ENCODE measurements at regions not wholly inside any gene's neighbourhood (a gene's known extent, or its start where the extent isn't known, plus 50 kb on each side); places are given as distances from the start of the nearest gene placed in this dataset.
"Not testable (repeated sequence)": the region's sequence is repeated elsewhere in the genome, so short reads cannot be mapped to it uniquely, and the experiment has no call there.

DNA sequence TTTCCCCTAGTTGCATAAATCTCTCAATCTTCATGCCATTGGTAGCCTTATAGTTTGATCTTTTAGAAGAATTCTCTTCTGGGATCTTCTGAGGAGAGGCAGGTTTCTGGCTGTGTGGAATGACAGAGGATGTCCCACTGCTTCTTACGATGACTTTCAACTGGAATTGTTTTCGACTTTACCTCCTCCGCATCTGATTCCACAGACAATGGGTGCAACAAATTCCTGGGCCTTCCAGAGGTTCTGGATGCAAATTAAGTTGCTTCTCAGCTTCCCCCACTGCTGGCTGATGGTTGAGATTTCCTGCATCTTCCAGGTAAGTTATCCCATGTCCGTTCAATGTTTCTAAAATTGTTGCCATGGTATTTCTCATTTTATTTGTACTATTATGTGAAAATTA is 142.3 kb upstream of the TSC22D1 start:
- H3K9me3 Mint-ChIP-seq, result no peaks in the 10 kb centered on the region
- no peak overlapping the region for H3K27ac Mint-ChIP-seq
- H3K4me3 Mint-ChIP-seq (ENCODE audit: low read depth), result no peak overlapping the region
- H3K36me3 Mint-ChIP-seq (ENCODE audit: low read depth), result no peaks in the 10 kb centered on the region
- intact Hi-C loops (cut with micrococcal nuclease), result no loop called here
- H3K4me1 Mint-ChIP-seq (ENCODE audit: low read depth), result no peaks in the 10 kb centered on the region
- peaks cover 6% of the 10 kb centered on the region for H3K27me3 Mint-ChIP-seq (ENCODE audit: low read depth)
- DNase-seq (ENCODE audit: low spot score), result no peak

DNA sequence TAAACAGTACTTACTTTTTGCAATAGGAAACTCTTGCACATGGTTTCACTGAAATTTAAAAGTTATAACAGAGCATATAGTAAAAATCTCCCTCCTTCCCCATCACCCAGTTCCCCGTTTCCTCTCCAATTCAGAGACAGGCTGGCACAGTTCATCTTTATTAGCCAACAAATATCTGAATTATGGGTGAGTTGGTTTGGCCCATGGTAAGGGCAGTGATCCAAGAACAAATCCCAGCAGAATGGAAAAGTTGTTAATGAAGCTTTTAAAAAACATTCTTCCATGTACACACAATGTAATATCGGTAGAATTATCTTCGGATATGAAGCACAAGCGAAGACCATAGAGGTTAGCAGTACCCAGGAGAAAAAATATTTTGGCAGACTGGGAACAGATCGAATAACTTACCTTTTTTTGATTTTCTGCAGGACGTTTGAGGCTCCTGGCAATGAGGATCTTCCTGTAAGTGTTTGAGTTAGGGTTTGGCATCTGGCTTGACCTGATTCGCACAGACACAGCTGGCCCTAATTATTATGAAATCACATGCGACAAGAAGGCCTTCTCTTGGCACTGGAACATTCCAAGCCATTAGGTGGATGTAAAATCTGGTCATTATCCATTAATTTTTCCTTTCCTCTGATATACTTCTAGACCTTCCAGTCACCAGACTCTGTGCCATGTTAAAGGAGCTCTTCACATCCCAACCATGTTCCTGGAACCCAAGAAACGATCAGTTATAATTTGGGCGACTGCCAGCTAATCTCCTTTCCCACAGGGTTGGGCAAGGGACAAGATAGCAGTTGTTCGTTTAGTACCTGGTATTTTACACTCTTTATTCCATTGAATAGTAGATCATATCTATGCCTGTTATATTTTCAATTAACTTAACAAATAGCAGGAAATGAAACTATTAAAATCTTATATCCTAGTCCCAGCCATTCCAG is 139.4 kb upstream of the TSC22D1 start:
- DNase-seq (ENCODE audit: low spot score), result no peak
- H3K27ac Mint-ChIP-seq, result no peak overlapping the region
- peaks cover 6% of the 10 kb centered on the region for H3K27me3 Mint-ChIP-seq (ENCODE audit: low read depth)
- no peaks in the 10 kb centered on the region for H3K9me3 Mint-ChIP-seq
- H3K4me1 Mint-ChIP-seq (ENCODE audit: low read depth), result peaks cover 6% of the 10 kb centered on the region
- H3K36me3 Mint-ChIP-seq (ENCODE audit: low read depth), result no peaks in the 10 kb centered on the region
- H3K4me3 Mint-ChIP-seq (ENCODE audit: low read depth), result no peak overlapping the region
- intact Hi-C loops (cut with micrococcal nuclease), result no loop called here

DNA sequence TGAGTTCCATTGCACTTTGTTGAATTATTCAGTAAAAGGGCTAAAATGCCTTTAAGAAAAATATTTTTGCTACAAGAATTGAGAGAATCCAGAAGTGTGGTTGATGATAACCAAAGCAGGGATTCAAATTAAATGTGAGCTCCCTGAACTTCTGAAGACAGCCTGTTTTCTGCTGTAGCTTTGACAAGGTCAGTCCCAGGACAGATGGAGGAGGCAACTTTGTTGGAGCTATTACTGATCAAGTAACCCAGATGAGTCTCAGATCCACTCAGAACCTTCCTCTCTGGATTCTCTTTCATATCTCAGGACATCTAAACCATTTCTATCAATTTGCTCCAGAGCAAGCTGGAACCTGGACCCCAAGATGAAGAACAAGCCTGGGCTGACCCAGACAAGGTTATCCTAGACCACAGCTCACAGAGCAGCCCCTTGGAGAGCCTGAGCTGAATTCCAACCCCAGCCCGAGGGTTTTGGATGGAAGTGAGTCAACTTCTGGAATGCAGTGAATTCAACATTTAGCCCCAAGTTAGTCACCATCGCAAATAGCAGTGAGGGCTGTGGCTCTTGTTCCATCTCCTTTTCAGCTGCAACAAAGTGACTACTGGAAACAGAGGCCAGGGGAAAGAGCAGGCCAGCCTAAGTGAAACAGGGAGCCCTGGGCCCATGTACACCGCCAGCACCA is 137.8 kb upstream of the TSC22D1 start:
- DNase-seq (ENCODE audit: low spot score), result no peak
- H3K4me3 Mint-ChIP-seq (ENCODE audit: low read depth), result no peak overlapping the region
- H3K4me1 Mint-ChIP-seq (ENCODE audit: low read depth), result peaks cover 8% of the 10 kb centered on the region
- no peaks in the 10 kb centered on the region for H3K36me3 Mint-ChIP-seq (ENCODE audit: low read depth)
- intact Hi-C loops (cut with micrococcal nuclease), result loop anchor here (5.0 kb wide), 2 partner anchors 53 to 103 kb away; no protein-coding TSS in a partner anchor
- H3K9me3 Mint-ChIP-seq, result no peaks in the 10 kb centered on the region
- H3K27ac Mint-ChIP-seq, result no peak overlapping the region
- peaks cover 10% of the 10 kb centered on the region for H3K27me3 Mint-ChIP-seq (ENCODE audit: low read depth)

DNA sequence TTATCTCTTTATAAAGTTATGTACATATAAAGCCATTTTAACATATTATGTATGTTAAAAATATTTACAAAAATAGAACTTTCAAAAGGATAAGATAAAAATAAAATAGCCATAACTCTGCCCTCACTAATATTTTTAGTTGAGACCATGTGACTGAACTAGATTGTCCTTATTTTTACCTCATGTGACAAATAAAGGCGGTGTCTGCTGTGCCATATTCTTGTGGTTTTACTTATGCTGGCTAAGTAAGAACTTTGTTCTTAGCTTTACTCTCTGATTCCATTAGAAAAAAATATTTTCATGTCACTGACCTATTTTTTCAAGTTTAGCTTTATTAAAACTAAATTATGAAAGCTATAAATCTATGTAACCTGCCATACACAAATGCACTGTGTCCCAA is 135.6 kb upstream of the TSC22D1 start:
- Mint-ChIP-seq H3K4me3 (ENCODE audit: low read depth) (no peak overlapping the region), H3K9me3 (no peaks in the 10 kb centered on the region), H3K36me3 (ENCODE audit: low read depth) (no peaks in the 10 kb centered on the region), H3K27me3 (ENCODE audit: low read depth) (peaks cover 14% of the 10 kb centered on the region), H3K4me1 (ENCODE audit: low read depth) (peaks cover 8% of the 10 kb centered on the region), H3K27ac (no peak overlapping the region)
- intact Hi-C loops (cut with micrococcal nuclease), result loop anchor here (2.0 to 5.0 kb wide), 3 partner anchors 56 to 135 kb away; partner anchors contain the start of gene TSC22D1
- no peak for DNase-seq (ENCODE audit: low spot score)

DNA sequence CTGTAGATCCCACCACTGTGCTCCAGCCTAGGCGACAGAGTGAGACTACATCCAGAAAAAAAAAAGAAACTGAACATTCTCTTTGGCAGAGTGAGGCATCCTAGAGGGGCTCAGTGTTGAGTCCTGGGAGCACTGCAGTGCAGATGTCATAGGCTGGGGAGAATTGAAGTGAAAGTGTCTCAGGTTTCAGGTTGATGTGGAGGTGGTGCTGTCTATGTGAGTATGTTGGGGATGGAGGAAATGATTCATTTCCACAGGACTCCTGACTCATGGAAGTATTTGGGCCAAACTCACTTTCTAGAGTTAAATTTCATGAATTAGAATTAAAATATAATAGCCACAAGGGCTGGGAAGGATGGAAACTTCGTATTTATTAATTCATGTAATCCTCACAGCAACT is 134.4 kb upstream of the TSC22D1 start:
- no peak for DNase-seq (ENCODE audit: low spot score)
- no peak overlapping the region for H3K4me3 Mint-ChIP-seq (ENCODE audit: low read depth)
- H3K9me3 Mint-ChIP-seq, result no peaks in the 10 kb centered on the region
- intact Hi-C loops (cut with micrococcal nuclease), result loop anchor here (1.0 to 5.0 kb wide), 4 partner anchors 57 to 134 kb away; partner anchors contain the start of gene TSC22D1
- no peaks in the 10 kb centered on the region for H3K36me3 Mint-ChIP-seq (ENCODE audit: low read depth)
- peaks cover 8% of the 10 kb centered on the region for H3K4me1 Mint-ChIP-seq (ENCODE audit: low read depth)
- peaks cover 15% of the 10 kb centered on the region for H3K27me3 Mint-ChIP-seq (ENCODE audit: low read depth)
- no peak overlapping the region for H3K27ac Mint-ChIP-seq

DNA sequence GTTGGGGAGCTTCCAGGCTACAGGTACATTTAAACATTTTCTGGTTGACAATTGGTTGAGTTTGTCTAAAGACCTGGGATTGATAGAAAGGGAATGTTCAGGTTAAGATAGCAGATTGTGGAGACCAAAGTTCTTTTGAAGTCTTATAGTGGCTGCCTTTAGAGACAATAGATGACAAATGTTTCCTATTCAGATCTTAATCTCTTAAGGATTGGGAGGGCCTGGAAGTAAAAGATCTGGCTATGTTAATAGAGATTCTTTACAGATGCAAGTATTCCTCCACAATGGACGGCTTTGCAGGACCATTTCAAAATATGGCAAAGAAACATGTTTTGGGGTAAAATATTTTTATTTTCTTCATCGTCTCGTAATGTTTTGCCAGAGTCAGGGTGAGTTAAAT is 128.7 kb upstream of the TSC22D1 start:
- H3K4me1 Mint-ChIP-seq (ENCODE audit: low read depth); H3K36me3 Mint-ChIP-seq (ENCODE audit: low read depth); intact Hi-C loops (cut with micrococcal nuclease); H3K27ac Mint-ChIP-seq; DNase-seq (ENCODE audit: low spot score); H3K4me3 Mint-ChIP-seq (ENCODE audit: low read depth); H3K9me3 Mint-ChIP-seq: not testable (repeated sequence)
- H3K27me3 Mint-ChIP-seq (ENCODE audit: low read depth), result peaks cover 18% of the 10 kb centered on the region

DNA sequence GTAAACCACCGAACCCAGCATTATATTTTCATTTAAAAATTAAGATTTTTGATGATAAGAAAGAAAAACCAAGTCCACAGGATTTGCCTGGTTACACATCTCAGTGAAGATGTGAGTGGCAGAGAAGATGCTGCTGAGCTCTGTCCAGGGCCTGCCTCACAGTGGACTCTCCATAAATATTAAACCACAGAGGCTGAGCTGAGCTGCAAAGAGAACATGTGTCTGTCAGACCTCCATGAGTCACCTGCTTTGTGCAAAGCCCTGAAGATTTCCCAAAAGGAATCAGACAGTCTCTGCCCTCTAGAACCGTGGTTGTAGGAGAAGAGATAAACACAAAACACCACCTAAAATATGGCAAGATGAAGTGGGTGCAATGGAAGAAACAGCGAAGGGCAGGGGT is 127.2 kb upstream of the TSC22D1 start:
- intact Hi-C loops (cut with micrococcal nuclease), result no loop called here
- no peaks in the 10 kb centered on the region for H3K4me1 Mint-ChIP-seq (ENCODE audit: low read depth)
- DNase-seq (ENCODE audit: low spot score), result no peak
- H3K27me3 Mint-ChIP-seq (ENCODE audit: low read depth), result peaks cover 11% of the 10 kb centered on the region
- H3K4me3 Mint-ChIP-seq (ENCODE audit: low read depth), result no peak overlapping the region
- H3K36me3 Mint-ChIP-seq (ENCODE audit: low read depth), result no peaks in the 10 kb centered on the region
- no peak overlapping the region for H3K27ac Mint-ChIP-seq
- H3K9me3 Mint-ChIP-seq, result no peaks in the 10 kb centered on the region

DNA sequence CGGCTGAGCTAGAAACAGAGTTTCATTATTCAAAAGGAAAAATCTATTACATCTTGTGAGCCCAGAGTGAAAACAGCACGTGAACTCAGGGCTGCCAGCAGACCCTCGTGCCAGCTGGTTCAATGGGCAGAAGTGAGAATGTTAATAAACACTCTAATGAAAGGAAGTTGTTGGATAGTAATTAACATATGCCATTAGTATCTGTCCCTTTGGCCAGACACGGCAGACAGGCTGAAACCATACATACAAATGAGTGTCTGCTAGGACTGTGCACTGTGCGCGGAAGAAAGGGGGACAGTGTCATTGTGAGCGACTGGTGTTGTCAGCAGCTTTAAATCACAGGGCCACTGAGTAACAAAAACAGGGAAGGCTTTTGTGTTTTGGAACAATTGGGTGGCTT is 121.9 kb upstream of the TSC22D1 start:
- Mint-ChIP-seq H3K27me3 (ENCODE audit: low read depth) (peaks cover 13% of the 10 kb centered on the region), H3K9me3 (no peaks in the 10 kb centered on the region), H3K27ac (no peak overlapping the region), H3K36me3 (ENCODE audit: low read depth) (no peaks in the 10 kb centered on the region), H3K4me3 (ENCODE audit: low read depth) (no peak overlapping the region), H3K4me1 (ENCODE audit: low read depth) (no peaks in the 10 kb centered on the region)
- no peak for DNase-seq (ENCODE audit: low spot score)
- intact Hi-C loops (cut with micrococcal nuclease), result no loop called here

DNA sequence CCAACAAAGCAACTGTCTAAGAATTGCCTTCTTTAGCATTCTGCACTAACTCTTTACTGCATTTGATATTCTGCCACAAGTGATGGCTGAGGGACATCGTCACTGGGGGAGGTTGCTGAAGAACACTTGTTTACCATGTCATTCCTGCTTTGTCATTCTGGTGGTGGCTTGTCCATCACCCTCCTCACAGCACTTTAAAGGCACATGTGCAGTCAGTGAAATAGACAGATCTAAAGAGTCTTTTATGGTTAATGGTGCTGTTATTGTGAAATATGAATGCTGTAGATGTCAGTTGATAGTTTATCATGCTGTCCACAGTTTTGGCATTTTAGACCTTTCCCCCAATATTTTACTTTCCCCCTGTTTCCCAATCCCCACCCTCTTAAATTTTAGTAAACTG is 120.9 kb upstream of the TSC22D1 start:
- H3K27ac Mint-ChIP-seq, result no peak overlapping the region
- no peak for DNase-seq (ENCODE audit: low spot score)
- intact Hi-C loops (cut with micrococcal nuclease), result no loop called here
- no peaks in the 10 kb centered on the region for H3K4me1 Mint-ChIP-seq (ENCODE audit: low read depth)
- H3K4me3 Mint-ChIP-seq (ENCODE audit: low read depth), result no peak overlapping the region
- H3K9me3 Mint-ChIP-seq, result no peaks in the 10 kb centered on the region
- H3K36me3 Mint-ChIP-seq (ENCODE audit: low read depth), result no peaks in the 10 kb centered on the region
- H3K27me3 Mint-ChIP-seq (ENCODE audit: low read depth), result peaks cover 13% of the 10 kb centered on the region

DNA sequence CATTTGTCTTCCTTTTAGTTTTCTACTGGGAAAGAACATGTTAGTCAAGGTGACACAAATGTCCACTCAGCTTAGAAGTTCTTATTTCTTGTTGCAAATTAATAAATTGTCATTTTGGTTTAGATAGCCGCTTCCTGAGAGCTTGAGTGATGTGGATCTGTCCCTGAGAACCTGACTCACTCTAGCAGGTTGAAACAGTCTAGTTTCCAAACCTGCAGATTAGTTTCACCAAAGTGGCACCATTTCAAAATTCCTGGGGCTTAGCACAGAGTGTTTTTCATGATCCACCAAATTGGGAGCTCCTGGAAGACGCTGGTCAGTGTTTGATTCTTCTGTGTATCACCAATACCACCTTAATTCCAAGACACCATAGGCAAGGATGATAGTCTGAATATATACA is 119.4 kb upstream of the TSC22D1 start:
- Mint-ChIP-seq H3K4me1 (ENCODE audit: low read depth) (no peaks in the 10 kb centered on the region), H3K4me3 (ENCODE audit: low read depth) (no peak overlapping the region)
- intact Hi-C loops (cut with micrococcal nuclease), result no loop called here

DNA sequence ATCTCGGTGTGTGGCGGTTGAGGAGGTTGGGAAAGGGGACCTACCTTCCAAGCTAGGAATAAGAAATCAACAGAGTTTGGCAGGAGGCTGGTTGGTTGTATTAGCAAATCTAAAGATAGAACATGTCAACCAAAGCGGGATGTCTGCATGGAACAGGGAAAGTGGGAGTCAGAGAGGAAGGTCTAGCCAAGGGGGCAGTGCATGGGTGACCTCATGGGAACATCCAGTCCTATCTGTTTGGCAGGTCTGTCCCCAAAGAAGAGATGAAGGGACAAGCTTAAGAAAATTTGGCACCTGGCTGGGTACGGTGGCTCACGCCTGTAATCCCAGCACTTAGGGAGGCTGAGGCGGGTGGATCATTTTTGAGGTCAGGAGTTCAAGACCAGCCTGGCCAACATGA is 118.7 kb upstream of the TSC22D1 start:
- Mint-ChIP-seq H3K27ac (no peak overlapping the region), H3K27me3 (ENCODE audit: low read depth) (peaks cover 5% of the 10 kb centered on the region), H3K4me1 (ENCODE audit: low read depth) (no peaks in the 10 kb centered on the region), H3K36me3 (ENCODE audit: low read depth) (no peaks in the 10 kb centered on the region), H3K4me3 (ENCODE audit: low read depth) (no peak overlapping the region), H3K9me3 (no peaks in the 10 kb centered on the region)
- no peak for DNase-seq (ENCODE audit: low spot score)
- intact Hi-C loops (cut with micrococcal nuclease), result no loop called here

More for the DNA sequence above, 119.4 kb upstream of the TSC22D1 start:
- Mint-ChIP-seq H3K9me3 (no peaks in the 10 kb centered on the region), H3K36me3 (ENCODE audit: low read depth) (no peaks in the 10 kb centered on the region), H3K27ac (no peak overlapping the region), H3K27me3 (ENCODE audit: low read depth) (peaks cover 7% of the 10 kb centered on the region)
- DNase-seq (ENCODE audit: low spot score), result no peak

DNA sequence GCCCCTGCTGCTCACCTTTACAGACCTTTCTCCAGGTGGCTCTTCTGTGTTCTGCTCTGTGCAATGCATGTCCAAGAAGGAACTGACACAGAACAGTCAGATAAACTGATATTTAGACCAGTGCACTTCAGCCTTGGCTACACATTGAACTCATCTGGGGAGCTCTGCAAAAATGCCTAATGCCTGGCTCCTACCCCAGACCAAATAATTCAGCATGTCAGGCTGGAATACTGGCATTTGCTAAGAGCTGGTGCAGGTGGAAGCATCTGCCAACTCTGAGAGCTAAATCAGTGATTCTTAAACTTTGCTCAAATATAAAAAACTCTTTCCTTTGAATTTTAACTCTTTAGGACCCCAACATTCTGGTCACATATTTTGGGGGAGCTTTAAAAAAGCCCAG is 118.2 kb upstream of the TSC22D1 start:
- no peaks in the 10 kb centered on the region for H3K9me3 Mint-ChIP-seq
- intact Hi-C loops (cut with micrococcal nuclease), result no loop called here
- H3K4me1 Mint-ChIP-seq (ENCODE audit: low read depth), result no peaks in the 10 kb centered on the region
- H3K36me3 Mint-ChIP-seq (ENCODE audit: low read depth), result no peaks in the 10 kb centered on the region
- H3K27ac Mint-ChIP-seq, result no peak overlapping the region
- no peak overlapping the region for H3K4me3 Mint-ChIP-seq (ENCODE audit: low read depth)
- DNase-seq (ENCODE audit: low spot score), result no peak
- peaks cover 6% of the 10 kb centered on the region for H3K27me3 Mint-ChIP-seq (ENCODE audit: low read depth)

DNA sequence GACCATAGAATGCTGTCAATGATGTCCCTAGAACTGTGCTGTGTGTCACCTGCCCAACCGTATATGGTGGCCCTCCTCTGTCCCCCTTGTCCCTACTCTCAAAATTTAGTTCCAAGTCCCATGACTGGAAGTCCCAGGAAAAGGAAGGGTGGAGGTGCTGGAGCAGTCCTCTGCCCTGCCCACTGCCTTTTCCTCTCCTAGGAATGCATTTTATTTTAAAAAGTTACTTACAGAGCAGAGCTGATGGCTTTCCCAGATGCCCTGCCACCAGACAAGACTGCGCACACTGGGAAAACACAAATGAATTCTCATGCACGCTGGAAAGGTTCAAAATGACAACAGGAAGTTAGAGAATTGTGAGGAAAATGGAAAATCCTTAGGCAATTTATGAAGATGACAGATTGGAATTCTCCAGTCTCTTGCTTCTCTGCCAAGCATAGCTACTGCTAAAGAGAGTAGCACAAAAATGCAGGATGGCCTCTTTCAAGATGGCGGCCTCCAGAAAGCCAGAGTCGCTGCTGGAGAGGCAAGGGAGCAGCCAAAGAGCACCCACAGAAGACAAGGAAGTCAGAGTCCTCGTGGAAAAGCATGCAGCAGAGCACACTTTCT is 117.1 kb upstream of the TSC22D1 start:
- no peaks in the 10 kb centered on the region for H3K36me3 Mint-ChIP-seq (ENCODE audit: low read depth)
- no peak for DNase-seq (ENCODE audit: low spot score)
- H3K27ac Mint-ChIP-seq, result no peak overlapping the region
- H3K4me3 Mint-ChIP-seq (ENCODE audit: low read depth), result no peak overlapping the region
- no peaks in the 10 kb centered on the region for H3K4me1 Mint-ChIP-seq (ENCODE audit: low read depth)
- intact Hi-C loops (cut with micrococcal nuclease), result no loop called here
- H3K27me3 Mint-ChIP-seq (ENCODE audit: low read depth), result peaks cover 9% of the 10 kb centered on the region
- H3K9me3 Mint-ChIP-seq, result no peaks in the 10 kb centered on the region
